Kidney tubule cell (primary cell): ENCODE measurements at regions not wholly inside any gene's neighbourhood (a gene's known extent, or its start where the extent isn't known, plus 50 kb on each side); places are given as distances from the start of the nearest gene placed in this dataset.

Experiments
- DNase-seq: peaks from one replicate; pipeline ENCODE4 v3.0.0-alpha.2; 2018; ENCODE audit warnings: low spot score

- DNase-seq, result no peak
These were observed 350.4 kb downstream of the SPRY1 start for GRCh38 chr4:123747016-123747415.

GRCh38 chr4:123748806-123749205 lies 352.2 kb downstream of the SPRY1 start:
- DNase-seq, result no peak

GRCh38 chr4:123749383-123749782 lies 352.8 kb downstream of the SPRY1 start:
- no peak for DNase-seq

GRCh38 chr4:123750044-123750443 lies 353.4 kb downstream of the SPRY1 start:
- peak; percentile 36 for DNase-seq

GRCh38 chr4:123755655-123756054 lies 359.1 kb downstream of the SPRY1 start:
- DNase-seq, result no peak

- DNase-seq, result no peak
These were observed 371.2 kb downstream of the SPRY1 start for GRCh38 chr4:123767806-123768205.

- DNase-seq, result no peak
These were observed 374.3 kb downstream of the SPRY1 start for GRCh38 chr4:123770884-123771283.

GRCh38 chr4:123776267-123776666 lies 379.7 kb downstream of the SPRY1 start:
- no peak for DNase-seq

GRCh38 chr4:123777373-123777772 lies 380.8 kb downstream of the SPRY1 start:
- DNase-seq, result no peak

- no peak for DNase-seq
These were observed 386.7 kb downstream of the SPRY1 start for GRCh38 chr4:123783151-123783790.

GRCh38 chr4:123783921-123784320 lies 387.3 kb downstream of the SPRY1 start:
- no peak for DNase-seq

GRCh38 chr4:123784626-123785025 lies 388.0 kb downstream of the SPRY1 start:
- DNase-seq, result no peak

GRCh38 chr4:123785538-123785937 lies 388.9 kb downstream of the SPRY1 start:
- DNase-seq, result peak; percentile 30

- no peak for DNase-seq
These were observed 389.7 kb downstream of the SPRY1 start for GRCh38 chr4:123786163-123786915.

GRCh38 chr4:123786920-123787319 lies 390.3 kb downstream of the SPRY1 start:
- DNase-seq, result no peak

- no peak for DNase-seq
These were observed 391.0 kb downstream of the SPRY1 start for GRCh38 chr4:123787512-123788080.

GRCh38 chr4:123788577-123788976 lies 392.0 kb downstream of the SPRY1 start:
- DNase-seq, result no peak

- DNase-seq, result no peak
These were observed 394.1 kb downstream of the SPRY1 start for GRCh38 chr4:123790681-123791080.

- no peak for DNase-seq
These were observed 405.6 kb downstream of the SPRY1 start for GRCh38 chr4:123802082-123802645.

- DNase-seq, result no peak
These were observed 406.3 kb downstream of the SPRY1 start for GRCh38 chr4:123802933-123803332.

GRCh38 chr4:123804196-123804721 lies 407.7 kb downstream of the SPRY1 start:
- peak; percentile 29 for DNase-seq

- no peak for DNase-seq
These were observed 409.5 kb downstream of the SPRY1 start for GRCh38 chr4:123806056-123806455.

GRCh38 chr4:123807187-123807586 lies 410.6 kb downstream of the SPRY1 start:
- no peak for DNase-seq
